ENCODE measurements at regions not wholly inside any gene's neighbourhood (a gene's known extent, or its start where the extent isn't known, plus 50 kb on each side); places are given as distances from the start of the nearest gene placed in this dataset.

DNA sequence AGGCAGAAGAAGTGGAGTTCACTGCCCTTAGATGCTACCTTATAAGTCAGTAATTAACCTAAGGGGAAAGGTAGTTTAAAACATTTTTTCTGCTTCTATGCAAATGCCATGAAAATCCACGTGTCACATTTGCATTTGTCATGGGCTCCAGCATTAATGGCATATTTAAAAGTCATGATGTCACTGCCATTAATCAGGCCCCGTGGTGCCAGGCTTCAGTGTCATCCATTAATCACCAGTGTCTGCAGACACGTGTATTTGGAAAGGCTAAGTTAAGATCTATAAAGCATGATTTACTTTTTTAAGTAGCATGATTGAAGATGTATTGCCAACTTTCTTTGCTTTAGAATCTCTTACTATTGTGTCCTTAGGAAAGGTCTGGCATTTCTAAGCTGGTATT, 857.8 kb downstream of the TUSC7 start:
- TF ChIP-seq, protein P1, sequence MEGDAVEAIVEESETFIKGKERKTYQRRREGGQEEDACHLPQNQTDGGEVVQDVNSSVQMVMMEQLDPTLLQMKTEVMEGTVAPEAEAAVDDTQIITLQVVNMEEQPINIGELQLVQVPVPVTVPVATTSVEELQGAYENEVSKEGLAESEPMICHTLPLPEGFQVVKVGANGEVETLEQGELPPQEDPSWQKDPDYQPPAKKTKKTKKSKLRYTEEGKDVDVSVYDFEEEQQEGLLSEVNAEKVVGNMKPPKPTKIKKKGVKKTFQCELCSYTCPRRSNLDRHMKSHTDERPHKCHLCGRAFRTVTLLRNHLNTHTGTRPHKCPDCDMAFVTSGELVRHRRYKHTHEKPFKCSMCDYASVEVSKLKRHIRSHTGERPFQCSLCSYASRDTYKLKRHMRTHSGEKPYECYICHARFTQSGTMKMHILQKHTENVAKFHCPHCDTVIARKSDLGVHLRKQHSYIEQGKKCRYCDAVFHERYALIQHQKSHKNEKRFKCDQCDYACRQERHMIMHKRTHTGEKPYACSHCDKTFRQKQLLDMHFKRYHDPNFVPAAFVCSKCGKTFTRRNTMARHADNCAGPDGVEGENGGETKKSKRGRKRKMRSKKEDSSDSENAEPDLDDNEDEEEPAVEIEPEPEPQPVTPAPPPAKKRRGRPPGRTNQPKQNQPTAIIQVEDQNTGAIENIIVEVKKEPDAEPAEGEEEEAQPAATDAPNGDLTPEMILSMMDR (IDR thresholded peaks at IDR 0.05) = no peak
- TF ChIP-seq POLR2A (IDR thresholded peaks at IDR 0.05) (no peak), POLR2AphosphoS5 (IDR thresholded peaks at IDR 0.05) (no peak), EP300 (IDR thresholded peaks at IDR 0.05; ENCODE audit: low read depth) (no peak)

Data from transverse colon (tissue), 4 donors.